ENCODE measurements at regions not wholly inside any gene's neighbourhood (a gene's known extent, or its start where the extent isn't known, plus 50 kb on each side); places are given as distances from the start of the nearest gene placed in this dataset.
"Not testable (repeated sequence)": the region's sequence is repeated elsewhere in the genome, so short reads cannot be mapped to it uniquely, and the experiment has no call there.

GRCh38 chrX:137195991-137196390, 162.2 kb upstream of the GPR101 start:
- H3K36me3 Mint-ChIP-seq (ENCODE audit: low read depth): no peaks in the 10 kb centered on the region
- no peaks in the 10 kb centered on the region for H3K4me1 Mint-ChIP-seq (ENCODE audit: low read depth)
- no peak overlapping the region for H3K4me3 Mint-ChIP-seq
- H3K9me3 Mint-ChIP-seq: no peaks in the 10 kb centered on the region
- H3K27me3 Mint-ChIP-seq (ENCODE audit: low read depth): peaks cover 11% of the 10 kb centered on the region
- H3K27ac Mint-ChIP-seq: no peak overlapping the region

- H3K27ac Mint-ChIP-seq: no peak overlapping the region
- H3K36me3 Mint-ChIP-seq (ENCODE audit: low read depth): no peaks in the 10 kb centered on the region
- peaks cover 11% of the 10 kb centered on the region for H3K27me3 Mint-ChIP-seq (ENCODE audit: low read depth)
- no peak overlapping the region for H3K4me3 Mint-ChIP-seq
- H3K4me1 Mint-ChIP-seq (ENCODE audit: low read depth): no peaks in the 10 kb centered on the region
- H3K9me3 Mint-ChIP-seq: no peaks in the 10 kb centered on the region
Measured at GRCh38 chrX:137195296-137195695, 161.5 kb upstream of the GPR101 start.

- Mint-ChIP-seq H3K27me3 (ENCODE audit: low read depth) (peaks cover 11% of the 10 kb centered on the region), H3K4me3 (no peak overlapping the region), H3K4me1 (ENCODE audit: low read depth) (no peaks in the 10 kb centered on the region), H3K36me3 (ENCODE audit: low read depth) (no peaks in the 10 kb centered on the region), H3K27ac (no peak overlapping the region), H3K9me3 (no peaks in the 10 kb centered on the region)
Measured at GRCh38 chrX:137194164-137194563, 160.4 kb upstream of the GPR101 start.

- H3K4me3 Mint-ChIP-seq: no peak overlapping the region
Measured at GRCh38 chrX:137187540-137187939, 153.7 kb upstream of the GPR101 start.

GRCh38 chrX:137178392-137178791, 144.6 kb upstream of the GPR101 start:
- Mint-ChIP-seq H3K27ac (no peak overlapping the region), H3K27me3 (ENCODE audit: low read depth) (peaks cover 4% of the 10 kb centered on the region), H3K4me3 (no peak overlapping the region), H3K4me1 (ENCODE audit: low read depth) (no peaks in the 10 kb centered on the region), H3K36me3 (ENCODE audit: low read depth) (no peaks in the 10 kb centered on the region), H3K9me3 (no peaks in the 10 kb centered on the region)

More at GRCh38 chrX:137187540-137187939, 153.7 kb upstream of the GPR101 start:
- no peaks in the 10 kb centered on the region for H3K36me3 Mint-ChIP-seq (ENCODE audit: low read depth)
- H3K27ac Mint-ChIP-seq: no peak overlapping the region
- H3K9me3 Mint-ChIP-seq: no peaks in the 10 kb centered on the region
- peaks cover 4% of the 10 kb centered on the region for H3K27me3 Mint-ChIP-seq (ENCODE audit: low read depth)
- no peaks in the 10 kb centered on the region for H3K4me1 Mint-ChIP-seq (ENCODE audit: low read depth)

- H3K4me3 Mint-ChIP-seq: no peak overlapping the region
- no peaks in the 10 kb centered on the region for H3K9me3 Mint-ChIP-seq
- H3K36me3 Mint-ChIP-seq (ENCODE audit: low read depth): no peaks in the 10 kb centered on the region
- H3K27ac Mint-ChIP-seq: no peak overlapping the region
- peaks cover 3% of the 10 kb centered on the region for H3K27me3 Mint-ChIP-seq (ENCODE audit: low read depth)
- no peaks in the 10 kb centered on the region for H3K4me1 Mint-ChIP-seq (ENCODE audit: low read depth)
Measured at GRCh38 chrX:137172317-137172948, 138.6 kb upstream of the GPR101 start.

- Mint-ChIP-seq H3K36me3 (ENCODE audit: low read depth) (no peaks in the 10 kb centered on the region), H3K27me3 (ENCODE audit: low read depth) (peaks cover 3% of the 10 kb centered on the region), H3K9me3 (no peaks in the 10 kb centered on the region), H3K27ac (no peak overlapping the region), H3K4me3 (no peak overlapping the region), H3K4me1 (ENCODE audit: low read depth) (no peaks in the 10 kb centered on the region)
Measured at GRCh38 chrX:137171626-137172025, 137.8 kb upstream of the GPR101 start.

- Mint-ChIP-seq H3K27me3 (ENCODE audit: low read depth) (no peaks in the 10 kb centered on the region), H3K27ac (no peak overlapping the region), H3K4me3 (no peak overlapping the region), H3K36me3 (ENCODE audit: low read depth) (no peaks in the 10 kb centered on the region), H3K4me1 (ENCODE audit: low read depth) (no peaks in the 10 kb centered on the region), H3K9me3 (no peaks in the 10 kb centered on the region)
Measured at GRCh38 chrX:137166591-137166990, 132.8 kb upstream of the GPR101 start.

- Mint-ChIP-seq H3K27me3 (ENCODE audit: low read depth) (peaks cover 5% of the 10 kb centered on the region), H3K9me3 (no peaks in the 10 kb centered on the region), H3K4me3 (no peak overlapping the region), H3K36me3 (ENCODE audit: low read depth) (no peaks in the 10 kb centered on the region), H3K27ac (no peak overlapping the region), H3K4me1 (ENCODE audit: low read depth) (no peaks in the 10 kb centered on the region)
Measured at GRCh38 chrX:137164329-137164728, 130.5 kb upstream of the GPR101 start.

- H3K27ac Mint-ChIP-seq: no peak overlapping the region
- no peaks in the 10 kb centered on the region for H3K4me1 Mint-ChIP-seq (ENCODE audit: low read depth)
- H3K36me3 Mint-ChIP-seq (ENCODE audit: low read depth): no peaks in the 10 kb centered on the region
- peaks cover 4% of the 10 kb centered on the region for H3K27me3 Mint-ChIP-seq (ENCODE audit: low read depth)
- H3K9me3 Mint-ChIP-seq: no peaks in the 10 kb centered on the region
- no peak overlapping the region for H3K4me3 Mint-ChIP-seq
Measured at GRCh38 chrX:137151403-137151802, 117.6 kb upstream of the GPR101 start.

GRCh38 chrX:137143864-137144263, 110.1 kb upstream of the GPR101 start:
- H3K4me3 Mint-ChIP-seq: no peak overlapping the region
- peaks cover 4% of the 10 kb centered on the region for H3K27me3 Mint-ChIP-seq (ENCODE audit: low read depth)
- H3K9me3 Mint-ChIP-seq: no peaks in the 10 kb centered on the region
- no peaks in the 10 kb centered on the region for H3K4me1 Mint-ChIP-seq (ENCODE audit: low read depth)
- H3K36me3 Mint-ChIP-seq (ENCODE audit: low read depth): no peaks in the 10 kb centered on the region
- no peak overlapping the region for H3K27ac Mint-ChIP-seq

GRCh38 chrX:137122651-137123050, 88.9 kb upstream of the GPR101 start:
- not testable (repeated sequence) for H3K4me3 Mint-ChIP-seq; H3K9me3 Mint-ChIP-seq; H3K27ac Mint-ChIP-seq; H3K36me3 Mint-ChIP-seq (ENCODE audit: low read depth); H3K27me3 Mint-ChIP-seq (ENCODE audit: low read depth); H3K4me1 Mint-ChIP-seq (ENCODE audit: low read depth)

- H3K9me3 Mint-ChIP-seq: no peaks in the 10 kb centered on the region
- H3K27ac Mint-ChIP-seq: no peak overlapping the region
- no peak overlapping the region for H3K4me3 Mint-ChIP-seq
- no peaks in the 10 kb centered on the region for H3K4me1 Mint-ChIP-seq (ENCODE audit: low read depth)
- H3K36me3 Mint-ChIP-seq (ENCODE audit: low read depth): no peaks in the 10 kb centered on the region
- H3K27me3 Mint-ChIP-seq (ENCODE audit: low read depth): peaks cover 5% of the 10 kb centered on the region
Measured at GRCh38 chrX:137119049-137119448, 85.3 kb upstream of the GPR101 start.

GRCh38 chrX:137118536-137118935, 84.7 kb upstream of the GPR101 start:
- H3K9me3 Mint-ChIP-seq: no peaks in the 10 kb centered on the region
- H3K4me1 Mint-ChIP-seq (ENCODE audit: low read depth): no peaks in the 10 kb centered on the region
- H3K27ac Mint-ChIP-seq: no peak overlapping the region
- no peaks in the 10 kb centered on the region for H3K36me3 Mint-ChIP-seq (ENCODE audit: low read depth)
- peaks cover 5% of the 10 kb centered on the region for H3K27me3 Mint-ChIP-seq (ENCODE audit: low read depth)
- no peak overlapping the region for H3K4me3 Mint-ChIP-seq

- H3K4me3 Mint-ChIP-seq: no peak overlapping the region
- no peak overlapping the region for H3K27ac Mint-ChIP-seq
Measured at GRCh38 chrX:137118136-137118535, 84.3 kb upstream of the GPR101 start.

GRCh38 chrX:137107877-137108276, 74.1 kb upstream of the GPR101 start:
- not testable (repeated sequence) for H3K27ac Mint-ChIP-seq; H3K4me3 Mint-ChIP-seq; H3K36me3 Mint-ChIP-seq (ENCODE audit: low read depth); H3K9me3 Mint-ChIP-seq; H3K27me3 Mint-ChIP-seq (ENCODE audit: low read depth); H3K4me1 Mint-ChIP-seq (ENCODE audit: low read depth)

More at GRCh38 chrX:137118136-137118535, 84.3 kb upstream of the GPR101 start:
- H3K36me3 Mint-ChIP-seq (ENCODE audit: low read depth): no peaks in the 10 kb centered on the region
- H3K9me3 Mint-ChIP-seq: no peaks in the 10 kb centered on the region
- H3K27me3 Mint-ChIP-seq (ENCODE audit: low read depth): peaks cover 5% of the 10 kb centered on the region
- no peaks in the 10 kb centered on the region for H3K4me1 Mint-ChIP-seq (ENCODE audit: low read depth)
